ENCODE measurements at regions not wholly inside any gene's neighbourhood (a gene's known extent, or its start where the extent isn't known, plus 50 kb on each side); places are given as distances from the start of the nearest gene placed in this dataset.

DNA sequence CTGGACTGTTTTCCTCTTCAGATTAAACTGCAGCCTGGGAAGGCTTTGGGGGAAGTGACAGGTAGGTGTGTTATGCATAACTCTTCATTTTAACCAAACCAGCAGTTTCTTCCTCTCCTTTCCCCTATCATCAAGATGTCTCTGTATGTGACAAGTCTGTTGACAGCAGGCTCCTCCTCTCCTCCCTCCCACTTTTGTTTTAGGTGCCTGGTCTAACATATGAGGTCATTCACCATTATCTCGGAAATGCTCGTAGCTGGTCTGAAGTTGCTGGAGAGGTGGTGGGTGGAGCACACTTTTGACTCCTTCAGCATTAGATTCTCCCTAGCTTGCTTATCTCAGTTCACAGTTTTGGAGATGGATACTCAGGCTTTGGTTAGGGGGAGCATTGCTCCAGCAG lies 571.0 kb upstream of the EEF2KMT start:
- no peaks in the 10 kb centered on the region for H3K9me3 ChIP-seq (ENCODE audit: control insufficient read depth, insufficient read depth, low read length)
- no peak overlapping the region for H3K4me2 ChIP-seq (ENCODE audit: low read length)
- no peaks in the 10 kb centered on the region for H3K9me2 ChIP-seq (replicated peaks; ENCODE audit: control insufficient read depth, low read length)
- no peaks in the 10 kb centered on the region for H3F3A ChIP-seq (ENCODE audit: control insufficient read depth, insufficient read depth)
- H3K36me3 ChIP-seq (ENCODE audit: control insufficient read depth, low read length) = no peaks in the 10 kb centered on the region
- H3K27me3 ChIP-seq (ENCODE audit: control insufficient read depth, low read length) = no peaks in the 10 kb centered on the region
- H3K27ac ChIP-seq (ENCODE audit: low read depth, low read length) = no peak overlapping the region
- no peak overlapping the region for H3K4me3 ChIP-seq (ENCODE audit: low read length)
- TF ChIP-seq EZH2phosphoT487 (IDR thresholded peaks at IDR 0.05; ENCODE audit: borderline replicate concordance, low read length) = no peak
- TF ChIP-seq, protein P1, sequence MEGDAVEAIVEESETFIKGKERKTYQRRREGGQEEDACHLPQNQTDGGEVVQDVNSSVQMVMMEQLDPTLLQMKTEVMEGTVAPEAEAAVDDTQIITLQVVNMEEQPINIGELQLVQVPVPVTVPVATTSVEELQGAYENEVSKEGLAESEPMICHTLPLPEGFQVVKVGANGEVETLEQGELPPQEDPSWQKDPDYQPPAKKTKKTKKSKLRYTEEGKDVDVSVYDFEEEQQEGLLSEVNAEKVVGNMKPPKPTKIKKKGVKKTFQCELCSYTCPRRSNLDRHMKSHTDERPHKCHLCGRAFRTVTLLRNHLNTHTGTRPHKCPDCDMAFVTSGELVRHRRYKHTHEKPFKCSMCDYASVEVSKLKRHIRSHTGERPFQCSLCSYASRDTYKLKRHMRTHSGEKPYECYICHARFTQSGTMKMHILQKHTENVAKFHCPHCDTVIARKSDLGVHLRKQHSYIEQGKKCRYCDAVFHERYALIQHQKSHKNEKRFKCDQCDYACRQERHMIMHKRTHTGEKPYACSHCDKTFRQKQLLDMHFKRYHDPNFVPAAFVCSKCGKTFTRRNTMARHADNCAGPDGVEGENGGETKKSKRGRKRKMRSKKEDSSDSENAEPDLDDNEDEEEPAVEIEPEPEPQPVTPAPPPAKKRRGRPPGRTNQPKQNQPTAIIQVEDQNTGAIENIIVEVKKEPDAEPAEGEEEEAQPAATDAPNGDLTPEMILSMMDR (IDR thresholded peaks at IDR 0.05; ENCODE audit: low read depth, low read length, poor library complexity, severe bottlenecking) = no peak
- H3K79me2 ChIP-seq (ENCODE audit: control insufficient read depth, low read length) = no peaks in the 10 kb centered on the region
- H4K20me1 ChIP-seq (ENCODE audit: control insufficient read depth, insufficient read depth, low read depth, low read length) = no peaks in the 10 kb centered on the region
- no peaks in the 10 kb centered on the region for H3K4me1 ChIP-seq (ENCODE audit: control insufficient read depth, low read length)

DNA sequence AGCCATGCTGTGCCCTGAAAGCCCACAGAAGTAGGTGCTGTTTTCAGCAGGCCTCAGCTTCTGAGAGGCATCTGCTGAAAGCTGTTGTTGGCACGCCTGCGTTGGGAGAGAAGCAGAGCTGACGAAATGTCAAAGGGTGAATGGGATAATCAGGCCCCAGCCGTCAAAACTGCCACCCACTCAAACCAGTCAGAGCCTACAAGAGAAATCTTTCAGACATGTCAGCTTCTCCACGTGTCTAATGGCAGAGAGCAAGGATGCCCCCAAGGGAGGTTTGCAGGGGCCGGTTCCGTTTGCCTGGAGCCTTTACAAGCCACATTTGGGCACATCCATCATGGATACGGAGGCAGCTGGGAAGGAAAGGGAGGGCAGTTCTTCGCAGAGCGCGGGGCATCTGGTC lies 568.2 kb upstream of the EEF2KMT start:
- Histone ChIP-seq H3K36me3 (ENCODE audit: control insufficient read depth, low read length) (no peaks in the 10 kb centered on the region), H3K9me2 (replicated peaks; ENCODE audit: control insufficient read depth, low read length) (no peaks in the 10 kb centered on the region), H3K27me3 (ENCODE audit: control insufficient read depth, low read length) (no peaks in the 10 kb centered on the region), H3K4me2 (ENCODE audit: low read length) (no peak overlapping the region), H3K4me1 (ENCODE audit: control insufficient read depth, low read length) (no peaks in the 10 kb centered on the region), H3K9me3 (ENCODE audit: control insufficient read depth, insufficient read depth, low read length) (no peaks in the 10 kb centered on the region), H3F3A (ENCODE audit: control insufficient read depth, insufficient read depth) (no peaks in the 10 kb centered on the region), H3K4me3 (ENCODE audit: low read length) (no peak overlapping the region), H3K79me2 (ENCODE audit: control insufficient read depth, low read length) (no peaks in the 10 kb centered on the region), H4K20me1 (ENCODE audit: control insufficient read depth, insufficient read depth, low read depth, low read length) (no peaks in the 10 kb centered on the region), H3K27ac (ENCODE audit: low read depth, low read length) (no peak overlapping the region)
- TF ChIP-seq, protein P1 (IDR thresholded peaks at IDR 0.05; ENCODE audit: low read depth, low read length, poor library complexity, severe bottlenecking) = no peak
- TF ChIP-seq EZH2phosphoT487 (IDR thresholded peaks at IDR 0.05; ENCODE audit: borderline replicate concordance, low read length) = no peak

DNA sequence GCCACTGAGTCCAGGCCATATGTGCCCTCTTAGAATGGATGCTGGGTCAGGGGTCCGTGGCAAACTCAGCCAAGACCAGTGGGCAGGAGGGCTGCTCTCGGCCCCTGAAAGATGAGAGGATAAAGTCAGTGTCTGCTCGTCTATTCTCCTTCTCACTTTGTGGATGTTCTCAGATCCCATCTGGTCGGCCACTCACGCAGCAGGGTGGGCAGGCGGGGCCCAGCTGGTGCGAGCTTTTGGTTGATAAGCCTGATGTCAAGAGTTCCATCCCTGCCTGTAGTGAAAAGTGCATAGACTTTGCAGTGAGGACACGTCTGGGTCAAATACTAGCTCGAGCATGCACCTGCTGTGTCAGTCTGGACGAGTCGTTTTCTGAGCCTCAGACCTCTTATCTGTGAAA lies 556.2 kb upstream of the EEF2KMT start:
- Histone ChIP-seq H4K20me1 (ENCODE audit: control insufficient read depth, insufficient read depth, low read depth, low read length) (no peaks in the 10 kb centered on the region), H3K9me2 (replicated peaks; ENCODE audit: control insufficient read depth, low read length) (no peaks in the 10 kb centered on the region), H3K4me3 (ENCODE audit: low read length) (no peak overlapping the region), H3K27ac (ENCODE audit: low read depth, low read length) (no peak overlapping the region), H3K4me2 (ENCODE audit: low read length) (no peak overlapping the region), H3K79me2 (ENCODE audit: control insufficient read depth, low read length) (no peaks in the 10 kb centered on the region), H3K9me3 (ENCODE audit: control insufficient read depth, insufficient read depth, low read length) (no peaks in the 10 kb centered on the region), H3F3A (ENCODE audit: control insufficient read depth, insufficient read depth) (no peaks in the 10 kb centered on the region), H3K4me1 (ENCODE audit: control insufficient read depth, low read length) (no peaks in the 10 kb centered on the region), H3K36me3 (ENCODE audit: control insufficient read depth, low read length) (no peaks in the 10 kb centered on the region), H3K27me3 (ENCODE audit: control insufficient read depth, low read length) (no peaks in the 10 kb centered on the region)
- no peak for TF ChIP-seq EZH2phosphoT487 (IDR thresholded peaks at IDR 0.05; ENCODE audit: borderline replicate concordance, low read length)
- TF ChIP-seq, protein P1 (IDR thresholded peaks at IDR 0.05; ENCODE audit: low read depth, low read length, poor library complexity, severe bottlenecking) = no peak

DNA sequence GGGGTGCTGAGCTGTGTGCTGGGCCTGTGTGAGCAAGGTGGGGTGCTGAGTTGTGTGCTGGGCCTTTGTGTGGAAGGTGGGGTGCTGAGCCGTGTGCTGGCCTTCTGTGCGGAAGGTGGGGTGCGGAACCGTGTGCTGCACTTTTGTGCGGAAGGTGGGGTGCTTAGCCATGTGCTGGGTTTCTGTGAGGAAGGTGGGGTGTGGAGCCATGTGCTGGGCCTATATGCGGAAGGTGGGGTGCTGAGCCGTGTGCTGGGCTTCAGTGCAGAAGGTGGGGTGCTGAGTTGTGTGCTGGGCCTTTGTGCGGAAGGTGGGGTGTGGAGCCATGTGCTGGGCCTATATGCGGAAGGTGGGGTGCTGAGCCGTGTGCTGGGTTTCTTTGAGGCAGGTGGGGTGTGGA lies 555.4 kb upstream of the EEF2KMT start:
- no peaks in the 10 kb centered on the region for H3K79me2 ChIP-seq (ENCODE audit: control insufficient read depth, low read length)
- H3K4me1 ChIP-seq (ENCODE audit: control insufficient read depth, low read length) = no peaks in the 10 kb centered on the region
- H3K4me2 ChIP-seq (ENCODE audit: low read length) = no peak overlapping the region
- H3F3A ChIP-seq (ENCODE audit: control insufficient read depth, insufficient read depth) = no peaks in the 10 kb centered on the region
- no peaks in the 10 kb centered on the region for H3K36me3 ChIP-seq (ENCODE audit: control insufficient read depth, low read length)
- no peak overlapping the region for H3K27ac ChIP-seq (ENCODE audit: low read depth, low read length)
- no peaks in the 10 kb centered on the region for H3K9me2 ChIP-seq (replicated peaks; ENCODE audit: control insufficient read depth, low read length)
- no peaks in the 10 kb centered on the region for H4K20me1 ChIP-seq (ENCODE audit: control insufficient read depth, insufficient read depth, low read depth, low read length)
- H3K4me3 ChIP-seq (ENCODE audit: low read length) = no peak overlapping the region
- no peaks in the 10 kb centered on the region for H3K9me3 ChIP-seq (ENCODE audit: control insufficient read depth, insufficient read depth, low read length)
- no peaks in the 10 kb centered on the region for H3K27me3 ChIP-seq (ENCODE audit: control insufficient read depth, low read length)
- TF ChIP-seq, protein P1 (IDR thresholded peaks at IDR 0.05; ENCODE audit: low read depth, low read length, poor library complexity, severe bottlenecking) = no peak
- TF ChIP-seq EZH2phosphoT487 (IDR thresholded peaks at IDR 0.05; ENCODE audit: borderline replicate concordance, low read length) = no peak
